Testis (tissue), 2 donors: ENCODE measurements at regions not wholly inside any gene's neighbourhood (a gene's known extent, or its start where the extent isn't known, plus 50 kb on each side); places are given as distances from the start of the nearest gene placed in this dataset.

Experiments used
- DNase-seq: peaks from one replicate; pipeline ENCODE4 v3.0.0-alpha.2; 2019
- H3K27ac ChIP-seq, 2 donors: fragments of 200-600 bp; sonication (generic); one replicate each; pipeline ENCODE4 v1.5.1; 2019
- H3K27me3 ChIP-seq: fragments of 200-600 bp; sonication (generic); one replicate; pipeline ENCODE4 v1.5.1; 2019
- H3K36me3 ChIP-seq: fragments of 200-600 bp; sonication (generic); one replicate; pipeline ENCODE4 v1.5.1; 2017; ENCODE audit warnings: low read depth; ENCODE audit errors: missing control alignments
- H3K4me1 ChIP-seq: fragments of 200-600 bp; sonication (generic); one replicate; pipeline ENCODE4 v1.5.1; 2019
- H3K4me3 ChIP-seq, 2 donors: fragments of 200-600 bp; sonication (generic); one replicate each; pipeline ENCODE4 v1.5.1; 2017 to 2019
- H3K9me3 ChIP-seq: fragments of 200-600 bp; sonication (generic); one replicate; pipeline ENCODE4 v1.5.1; 2017
- POLR2A ChIP-seq: fragments of 450-650 bp; IDR thresholded peaks from one replicate; pipeline ENCODE4 v1.6.1; 2017; ENCODE audit warnings: antibody characterized with exemption, mild to moderate bottlenecking, moderate library complexity
- WGBS, 2 donors: methylation state at CpG; one replicate each; pipeline ENCODE4 v1.1.5; 2018; 5-methylcytosine and 5-hydroxymethylcytosine counted together
- intact Hi-C: fragments of 100-400 bp; cut with DNase I; formaldehyde crosslinking; loops from one replicate; pipeline ENCODE4 v1.15.1; 2023; ENCODE audit warnings: low total_unique reads
- TF ChIP-seq, protein P1 (sequence below), 3 experiments: fragments of 450-650 bp in 2 of 3; fragments of 200-600 bp in 1 of 3; sonication (generic) in 1 of 3; IDR thresholded peaks; one replicate each; pipeline ENCODE4 v1.5.1; 2016 to 2019; ENCODE audit warnings: antibody characterized with exemption in 3 of 3, mild to moderate bottlenecking in 2 of 3, moderate library complexity in 1 of 3

DNA sequence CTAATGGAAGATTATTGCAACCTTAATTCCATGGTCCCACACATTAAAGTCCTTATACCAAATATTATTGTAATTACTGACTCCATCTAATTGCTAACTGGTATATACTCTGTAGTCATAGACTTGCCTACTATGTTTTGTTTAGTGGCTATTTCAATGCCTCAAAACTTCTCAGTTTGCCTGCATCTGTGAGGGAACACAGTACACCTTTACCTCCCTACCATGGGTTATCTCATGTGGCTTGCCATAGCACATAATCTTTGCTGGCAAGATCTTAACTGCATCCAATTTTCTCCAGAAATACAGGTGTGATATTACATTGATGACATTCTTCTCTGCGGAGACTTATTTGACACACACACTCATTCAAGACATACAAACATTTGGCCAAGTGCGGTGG lies 107.1 kb upstream of the ZNF184 start:
- H3K27me3 ChIP-seq, result no peaks in the 10 kb centered on the region
- H3K27ac ChIP-seq, result no peak overlapping the region
- WGBS, 2 donors, result 82 to 89% methylated on average over 2 of the region's 2 CpGs
- intact Hi-C loops, result no loop called here
- TF ChIP-seq, protein P1, sequence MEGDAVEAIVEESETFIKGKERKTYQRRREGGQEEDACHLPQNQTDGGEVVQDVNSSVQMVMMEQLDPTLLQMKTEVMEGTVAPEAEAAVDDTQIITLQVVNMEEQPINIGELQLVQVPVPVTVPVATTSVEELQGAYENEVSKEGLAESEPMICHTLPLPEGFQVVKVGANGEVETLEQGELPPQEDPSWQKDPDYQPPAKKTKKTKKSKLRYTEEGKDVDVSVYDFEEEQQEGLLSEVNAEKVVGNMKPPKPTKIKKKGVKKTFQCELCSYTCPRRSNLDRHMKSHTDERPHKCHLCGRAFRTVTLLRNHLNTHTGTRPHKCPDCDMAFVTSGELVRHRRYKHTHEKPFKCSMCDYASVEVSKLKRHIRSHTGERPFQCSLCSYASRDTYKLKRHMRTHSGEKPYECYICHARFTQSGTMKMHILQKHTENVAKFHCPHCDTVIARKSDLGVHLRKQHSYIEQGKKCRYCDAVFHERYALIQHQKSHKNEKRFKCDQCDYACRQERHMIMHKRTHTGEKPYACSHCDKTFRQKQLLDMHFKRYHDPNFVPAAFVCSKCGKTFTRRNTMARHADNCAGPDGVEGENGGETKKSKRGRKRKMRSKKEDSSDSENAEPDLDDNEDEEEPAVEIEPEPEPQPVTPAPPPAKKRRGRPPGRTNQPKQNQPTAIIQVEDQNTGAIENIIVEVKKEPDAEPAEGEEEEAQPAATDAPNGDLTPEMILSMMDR (IDR thresholded peaks at IDR 0.05), result no peak
- TF ChIP-seq POLR2A, result no peak
- H3K4me3 ChIP-seq, result no peak overlapping the region
- no peaks in the 10 kb centered on the region for H3K9me3 ChIP-seq
- H3K36me3 ChIP-seq, result no peaks in the 10 kb centered on the region
- no peaks in the 10 kb centered on the region for H3K4me1 ChIP-seq
- no peak for DNase-seq

DNA sequence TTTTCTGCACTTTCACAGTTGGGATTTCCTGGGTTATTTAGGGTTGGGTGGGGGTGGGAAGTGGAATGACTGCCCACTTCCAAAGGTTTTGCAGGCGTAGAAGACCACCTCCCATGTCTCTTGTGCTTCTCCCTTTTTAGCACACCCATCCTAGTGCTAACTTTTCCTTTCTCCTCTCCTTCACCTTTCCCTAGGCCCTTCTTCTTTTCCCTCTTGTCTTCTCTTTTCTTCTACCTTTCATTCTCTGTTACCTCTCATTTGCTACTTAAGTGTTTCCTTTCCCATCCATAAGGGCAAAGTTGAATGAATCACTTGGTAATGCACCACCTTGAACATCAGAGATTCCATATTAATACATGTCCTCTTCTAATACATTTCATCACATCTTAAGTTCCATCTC lies 105.0 kb upstream of the ZNF184 start:
- DNase-seq, result no peak
- no peaks in the 10 kb centered on the region for H3K9me3 ChIP-seq
- WGBS, 2 donors, result 73 to 94% methylated on average over 1 of the region's 1 CpG
- no peak overlapping the region for H3K4me3 ChIP-seq
- H3K27ac ChIP-seq, result no peak overlapping the region
- intact Hi-C loops, result no loop called here
- no peaks in the 10 kb centered on the region for H3K36me3 ChIP-seq
- no peaks in the 10 kb centered on the region for H3K27me3 ChIP-seq
- no peaks in the 10 kb centered on the region for H3K4me1 ChIP-seq
- TF ChIP-seq, protein P1 (IDR thresholded peaks at IDR 0.05), result no peak
- TF ChIP-seq POLR2A, result no peak

DNA sequence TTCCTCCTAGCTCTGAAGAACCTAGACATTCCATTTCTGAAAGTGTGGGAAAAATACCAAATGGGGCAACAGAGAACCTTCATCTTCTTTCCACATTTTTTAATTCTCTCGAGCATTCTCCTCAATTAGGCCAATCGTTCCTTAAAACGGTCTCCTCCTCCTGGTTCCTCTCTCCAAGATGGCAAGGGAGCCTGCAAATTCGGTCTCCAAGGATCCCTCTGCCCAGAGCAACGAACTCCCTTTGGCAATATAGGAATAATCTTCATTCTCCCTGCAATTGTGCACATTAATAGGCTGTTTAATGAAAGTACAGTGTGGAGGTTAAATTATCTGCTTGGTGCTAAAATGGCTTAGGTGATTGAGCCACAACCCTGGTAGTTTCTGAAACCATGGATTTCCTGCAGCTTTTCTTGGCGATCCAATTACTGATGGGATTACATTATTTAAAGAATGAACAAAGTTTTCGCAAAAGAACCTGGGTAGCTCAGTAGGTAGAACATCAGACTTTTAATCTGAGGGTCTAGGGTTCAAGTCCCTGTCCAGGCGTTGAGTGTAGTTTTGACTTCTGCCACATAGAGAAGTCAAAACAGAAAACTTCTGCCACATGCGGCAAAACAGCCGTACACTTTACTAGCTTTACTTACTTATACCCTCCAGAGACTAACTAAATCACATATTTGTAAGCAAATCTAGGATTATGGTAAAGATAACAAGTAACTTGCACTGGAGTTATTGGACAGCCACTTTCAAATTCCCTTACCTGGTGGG lies 102.9 kb upstream of the ZNF184 start:
- no peaks in the 10 kb centered on the region for H3K9me3 ChIP-seq
- intact Hi-C loops, result no loop called here
- DNase-seq, result no peak
- H3K27ac ChIP-seq, result no peak overlapping the region
- H3K27me3 ChIP-seq, result no peaks in the 10 kb centered on the region
- TF ChIP-seq, protein P1 (IDR thresholded peaks at IDR 0.05), result no peak
- TF ChIP-seq POLR2A, result no peak
- H3K4me3 ChIP-seq, result no peak overlapping the region
- WGBS, 2 donors, result 58 to 65% methylated on average over 10 of the region's 10 CpGs
- H3K4me1 ChIP-seq, result no peaks in the 10 kb centered on the region
- no peaks in the 10 kb centered on the region for H3K36me3 ChIP-seq

DNA sequence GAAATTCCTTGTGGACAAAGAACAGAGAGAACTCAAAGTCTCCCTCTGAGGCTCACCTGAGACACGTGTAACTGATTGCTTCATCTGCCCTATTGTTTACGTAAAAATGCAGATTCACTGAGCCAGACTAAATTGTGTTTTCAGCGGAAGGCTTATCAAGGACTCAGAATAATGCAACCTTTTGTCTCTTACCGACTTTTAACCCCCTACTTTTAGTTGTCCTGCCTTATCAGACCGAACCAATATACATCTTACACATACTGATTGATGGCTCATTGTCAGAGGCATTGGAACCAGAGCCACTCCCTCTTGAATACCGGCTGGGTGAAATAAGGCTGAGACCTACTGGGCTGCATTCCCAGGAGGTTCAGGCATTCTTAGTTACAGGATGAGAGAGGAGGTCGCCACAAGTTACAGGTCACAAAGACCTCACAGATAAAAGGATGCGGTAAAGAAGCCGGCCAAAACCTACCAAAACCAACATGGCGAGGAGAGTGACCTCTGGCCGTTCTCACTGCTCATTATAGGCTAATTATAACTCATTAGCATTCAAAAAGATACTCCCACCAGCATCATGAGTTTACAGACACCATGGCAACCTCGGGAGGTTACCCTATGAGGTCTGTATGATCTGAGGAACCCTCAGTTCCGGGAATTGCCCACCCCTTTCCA lies 95.5 kb upstream of the ZNF184 start:
- intact Hi-C loops, result no loop called here
- Histone ChIP-seq H3K27me3 (no peaks in the 10 kb centered on the region), H3K4me3 (no peak overlapping the region), H3K4me1 (no peaks in the 10 kb centered on the region), H3K27ac (no peak overlapping the region), H3K36me3 (no peaks in the 10 kb centered on the region), H3K9me3 (no peaks in the 10 kb centered on the region)
- TF ChIP-seq, protein P1 (IDR thresholded peaks at IDR 0.05), result no peak
- no peak for TF ChIP-seq POLR2A
- WGBS, 2 donors, result 36 to 37% methylated on average over 13 of the region's 13 CpGs
- no peak for DNase-seq
